Coronary artery (tissue), 2 donors: ENCODE measurements at regions not wholly inside any gene's neighbourhood (a gene's known extent, or its start where the extent isn't known, plus 50 kb on each side); places are given as distances from the start of the nearest gene placed in this dataset.

Experiments
- DNase-seq: peaks from one replicate; pipeline ENCODE4 v3.0.0-alpha.2; 2017; ENCODE audit warnings: low spot score
- H3K27ac ChIP-seq, 2 donors: fragments of 200-600 bp; sonication (generic); one replicate each; pipeline ENCODE4 v1.5.1; 2016 to 2019
- H3K4me3 ChIP-seq: fragments of 200-600 bp; sonication (generic); 2 replicates; pipeline ENCODE4 v1.5.1; 2016; ENCODE audit warnings: mild to moderate bottlenecking, moderate library complexity
- CTCF ChIP-seq: fragments of 200-600 bp; sonication (generic); IDR thresholded peaks from one replicate; pipeline ENCODE4 v1.5.1; 2019; ENCODE audit warnings: antibody characterized with exemption

GRCh38 chr4:171031338-171031737 is 781.9 kb upstream of the GALNTL6 start:
- H3K4me3 ChIP-seq = no peak overlapping the region
- H3K27ac ChIP-seq = no peak overlapping the region
- no peak for DNase-seq
- TF ChIP-seq CTCF = no peak

GRCh38 chr4:171025776-171026175 is 787.4 kb upstream of the GALNTL6 start:
- H3K27ac ChIP-seq = no peak overlapping the region
- no peak for DNase-seq
- no peak for TF ChIP-seq CTCF
- no peak overlapping the region for H3K4me3 ChIP-seq

- Histone ChIP-seq H3K4me3 (no peak overlapping the region), H3K27ac (no peak overlapping the region)
- no peak for TF ChIP-seq CTCF
- no peak for DNase-seq
Measured at GRCh38 chr4:171025343-171025742, 787.9 kb upstream of the GALNTL6 start.

- no peak for TF ChIP-seq CTCF
- H3K27ac ChIP-seq = no peak overlapping the region
- DNase-seq = no peak
- no peak overlapping the region for H3K4me3 ChIP-seq
Measured at GRCh38 chr4:171024720-171025303, 788.4 kb upstream of the GALNTL6 start.

- no peak overlapping the region for H3K4me3 ChIP-seq
- no peak for TF ChIP-seq CTCF
- no peak overlapping the region for H3K27ac ChIP-seq
- no peak for DNase-seq
Measured at GRCh38 chr4:171022824-171023230, 790.4 kb upstream of the GALNTL6 start.

- Histone ChIP-seq H3K27ac (no peak overlapping the region), H3K4me3 (no peak overlapping the region)
- DNase-seq = no peak
- TF ChIP-seq CTCF = no peak
Measured at GRCh38 chr4:171017593-171017992, 795.6 kb upstream of the GALNTL6 start.

GRCh38 chr4:171016145-171016544 is 797.1 kb upstream of the GALNTL6 start:
- no peak for DNase-seq
- no peak overlapping the region for H3K27ac ChIP-seq
- TF ChIP-seq CTCF = no peak
- H3K4me3 ChIP-seq = no peak overlapping the region
